ENCODE measurements at regions not wholly inside any gene's neighbourhood (a gene's known extent, or its start where the extent isn't known, plus 50 kb on each side); places are given as distances from the start of the nearest gene placed in this dataset.
A peak's percentile ranks its signal among the peaks of the same experiment; 100 is the strongest.

- H3K4me3 ChIP-seq (ENCODE audit: low read depth, low read length) = no peak overlapping the region
- no peak for TF ChIP-seq CTCF (conservative IDR thresholded peaks at IDR 0.05; ENCODE audit: low read depth, low read length)
- peak; percentile 15 for DNase-seq (ENCODE audit: low read depth)
These were observed 52.8 kb upstream of the VWDE start for GRCh38 chr7:12456506-12456905.

- peak; percentile 77 for TF ChIP-seq CTCF (conservative IDR thresholded peaks at IDR 0.05; ENCODE audit: low read depth, low read length)
- peak; percentile 73 for DNase-seq (ENCODE audit: low read depth)
- no peak overlapping the region for H3K4me3 ChIP-seq (ENCODE audit: low read depth, low read length)
These were observed 55.0 kb upstream of the VWDE start for GRCh38 chr7:12458520-12459131.

GRCh38 chr7:12467837-12468236 lies 64.2 kb upstream of the VWDE start:
- DNase-seq (ENCODE audit: low read depth) = no peak
- no peak overlapping the region for H3K4me3 ChIP-seq (ENCODE audit: low read depth, low read length)
- TF ChIP-seq CTCF (conservative IDR thresholded peaks at IDR 0.05; ENCODE audit: low read depth, low read length) = no peak

GRCh38 chr7:12469568-12469967 lies 65.9 kb upstream of the VWDE start:
- H3K4me3 ChIP-seq (ENCODE audit: low read depth, low read length) = no peak overlapping the region
- no peak for TF ChIP-seq CTCF (conservative IDR thresholded peaks at IDR 0.05; ENCODE audit: low read depth, low read length)
- no peak for DNase-seq (ENCODE audit: low read depth)

GRCh38 chr7:12470930-12471329 lies 67.3 kb upstream of the VWDE start:
- TF ChIP-seq CTCF (conservative IDR thresholded peaks at IDR 0.05; ENCODE audit: low read depth, low read length) = no peak
- no peak for DNase-seq (ENCODE audit: low read depth)
- no peak overlapping the region for H3K4me3 ChIP-seq (ENCODE audit: low read depth, low read length)

- no peak for TF ChIP-seq CTCF (conservative IDR thresholded peaks at IDR 0.05; ENCODE audit: low read depth, low read length)
- DNase-seq (ENCODE audit: low read depth) = no peak
- no peak overlapping the region for H3K4me3 ChIP-seq (ENCODE audit: low read depth, low read length)
These were observed 70.4 kb upstream of the VWDE start for GRCh38 chr7:12474035-12474434.

GRCh38 chr7:12475362-12476063 lies 71.8 kb upstream of the VWDE start:
- TF ChIP-seq CTCF (conservative IDR thresholded peaks at IDR 0.05; ENCODE audit: low read depth, low read length) = no peak
- H3K4me3 ChIP-seq (ENCODE audit: low read depth, low read length) = no peak overlapping the region
- peak; percentile 90 for DNase-seq (ENCODE audit: low read depth)
